ENCODE measurements at regions not wholly inside any gene's neighbourhood (a gene's known extent, or its start where the extent isn't known, plus 50 kb on each side); places are given as distances from the start of the nearest gene placed in this dataset.

DNA sequence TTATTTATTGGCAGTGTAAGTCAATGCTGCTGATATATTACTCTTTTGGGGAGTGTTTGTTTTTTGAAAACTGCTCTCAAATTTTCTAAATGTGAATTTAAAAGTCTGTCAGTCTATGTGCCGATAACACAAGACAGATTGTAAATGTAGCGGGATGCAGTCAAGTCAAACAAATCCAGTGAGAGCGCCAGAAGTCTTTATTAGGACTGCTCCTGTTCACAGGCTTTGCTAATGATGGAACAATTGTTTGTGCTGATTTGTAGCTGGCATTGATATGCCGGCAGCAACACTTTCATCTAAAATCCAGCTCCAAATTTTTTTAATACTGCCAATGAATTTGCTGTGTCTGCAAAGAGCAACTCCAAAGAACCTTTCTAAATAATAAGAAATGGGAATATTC lies 78.7 kb upstream of the TET2 start:
- H2BK12ac ChIP-seq (ENCODE audit: low read depth, low read length): no peak overlapping the region
- no peak overlapping the region for H3K18ac ChIP-seq (ENCODE audit: extremely low read depth, low read length)
- no peak overlapping the region for H4K5ac ChIP-seq (ENCODE audit: insufficient read length, low read depth, low read length)
- H4K91ac ChIP-seq (replicated peaks; ENCODE audit: insufficient read length, low read length): no peak overlapping the region
- no peak overlapping the region for H3K14ac ChIP-seq (ENCODE audit: insufficient read length)
- no peak overlapping the region for H2AK5ac ChIP-seq (ENCODE audit: low read depth, low read length)
- CTCF ChIA-PET (ENCODE audit: partially characterized antibody): no interaction called here
- FAIRE-seq (no peak), DNase-seq (ENCODE audit: low read depth in 1 of 2, low spot score in 2 of 2) (no peak)
- WGBS, 2 experiments (ENCODE audit: extremely low coverage in 1 of 2, insufficient coverage in 1 of 2, insufficient read length in 1 of 2, insufficient replicate concordance in 2 of 2, low coverage in 1 of 2, low lambda C conversion rate in 2 of 2, missing lambda C conversion rate in 1 of 2): 92% methylated on average over 4 of the region's 4 CpGs; no CpG with 5 or more reads in 1 of the 2 experiments
- H3K9me3 ChIP-seq (ENCODE audit: insufficient read depth in 2 of 2, low read depth in 1 of 2, low read length in 1 of 2): no peaks in the 10 kb centered on the region
- no peak overlapping the region for H2BK20ac ChIP-seq (ENCODE audit: low read length)
- H3K27me3 ChIP-seq (replicated peaks in 1 of 4; ENCODE audit: control insufficient read depth in 3 of 4, extremely low read depth in 1 of 4, insufficient read depth in 3 of 4, low read length in 3 of 4): no peaks in the 10 kb centered on the region
- H3K23me2 ChIP-seq (ENCODE audit: low read depth, low read length): no peaks in the 10 kb centered on the region
- H3K79me1 ChIP-seq (ENCODE audit: low read depth, low read length): no peaks in the 10 kb centered on the region
- no peak overlapping the region for H2AFZ ChIP-seq (ENCODE audit: low read length)
- H3K9ac ChIP-seq (replicated peaks in 1 of 4; ENCODE audit: extremely low read depth in 1 of 4, low read depth in 3 of 4, low read length in 3 of 4): no peak overlapping the region
- H2BK120ac ChIP-seq (replicated peaks; ENCODE audit: low read depth, low read length): no peak overlapping the region
- TF ChIP-seq YY1 (IDR thresholded peaks at IDR 0.05; ENCODE audit: low read depth, low read length): no peak
- TF ChIP-seq BCL11A (IDR thresholded peaks at IDR 0.05; ENCODE audit: low read depth in 2 of 2, low read length in 2 of 2): no peak
- TF ChIP-seq BACH1 (IDR thresholded peaks at IDR 0.05; ENCODE audit: low read length): no peak
- no peak for TF ChIP-seq ASH2L (IDR thresholded peaks at IDR 0.05; ENCODE audit: low read length)
- no peak for TF ChIP-seq SP4 (IDR thresholded peaks at IDR 0.05; ENCODE audit: low read length)
- no peak for TF ChIP-seq RXRA (IDR thresholded peaks at IDR 0.05; ENCODE audit: insufficient read depth, low read depth, low read length)
- TF ChIP-seq CHD1 (IDR thresholded peaks at IDR 0.05; ENCODE audit: low read depth, low read length): no peak
- no peak for TF ChIP-seq MAFK (IDR thresholded peaks at IDR 0.05; ENCODE audit: low read depth, low read length)
- no peak for TF ChIP-seq KDM1A (IDR thresholded peaks at IDR 0.05; ENCODE audit: borderline replicate concordance, low read length)
- no peak for TF ChIP-seq CTBP2 (IDR thresholded peaks at IDR 0.05; ENCODE audit: borderline replicate concordance, insufficient read depth, insufficient read length, low read length)
- TF ChIP-seq POU5F1 (IDR thresholded peaks at IDR 0.05; ENCODE audit: low read depth, low read length): no peak
- no peak for TF ChIP-seq KDM4A (IDR thresholded peaks at IDR 0.05; ENCODE audit: low read depth, low read length, severe bottlenecking)
- no peak for TF ChIP-seq JUND (IDR thresholded peaks at IDR 0.05; ENCODE audit: low read length)
- no peak for TF ChIP-seq SP2 (IDR thresholded peaks at IDR 0.05; ENCODE audit: low read length)
- TF ChIP-seq GTF2F1 (IDR thresholded peaks at IDR 0.05; ENCODE audit: borderline replicate concordance, low read depth, low read length): no peak
- TF ChIP-seq SIRT6 (IDR thresholded peaks at IDR 0.05; ENCODE audit: low read length): no peak
- POLR2A ChIA-PET (ENCODE audit: partially characterized antibody): interaction anchor here (0.7 kb wide), 1 partner anchor 20 kb away, joined by 3 read pairs; no protein-coding TSS in a partner anchor
- H3K4me3 ChIP-seq (ENCODE audit: extremely low read depth in 1 of 4, insufficient read depth in 2 of 4, low read depth in 3 of 4, low read length in 4 of 4): no peak overlapping the region
- H4K20me1 ChIP-seq (replicated peaks in 1 of 2; ENCODE audit: control insufficient read depth in 1 of 2, insufficient read depth in 2 of 2, low read length in 2 of 2): no peaks in the 10 kb centered on the region
- no peak overlapping the region for H3K56ac ChIP-seq (replicated peaks; ENCODE audit: insufficient read length, low read depth, low read length)
- H2BK15ac ChIP-seq (ENCODE audit: low read length): no peak overlapping the region
- no peak overlapping the region for H3K23ac ChIP-seq (ENCODE audit: insufficient read length)
- H3K79me2 ChIP-seq (ENCODE audit: control insufficient read depth in 1 of 2, insufficient read depth in 2 of 2, low read length in 2 of 2): no peaks in the 10 kb centered on the region
- no peaks in the 10 kb centered on the region for H3K4me1 ChIP-seq (replicated peaks in 1 of 4; ENCODE audit: control insufficient read depth in 3 of 4, insufficient read depth in 4 of 4, low read length in 3 of 4)
- H3K4ac ChIP-seq (replicated peaks; ENCODE audit: insufficient read length, low read depth, low read length): no peak overlapping the region
- no peak overlapping the region for H3K27ac ChIP-seq (ENCODE audit: low read depth, low read length)
- H4K8ac ChIP-seq (ENCODE audit: extremely low read depth, insufficient read depth, low read length): no peak overlapping the region
- no peak overlapping the region for H3K4me2 ChIP-seq (ENCODE audit: insufficient read depth in 1 of 2, low read depth in 2 of 2, low read length in 2 of 2)
- H3K36me3 ChIP-seq (ENCODE audit: control insufficient read depth in 2 of 4, insufficient read depth in 4 of 4, low read length in 3 of 4): no peaks in the 10 kb centered on the region; a peak in 1 of 8 replicates
- no peak overlapping the region for H2BK5ac ChIP-seq (ENCODE audit: low read depth, low read length)

All from H1 (cell line).